SK-N-SH (cell line): ENCODE measurements at regions not wholly inside any gene's neighbourhood (a gene's known extent, or its start where the extent isn't known, plus 50 kb on each side); places are given as distances from the start of the nearest gene placed in this dataset.

Experiments
- CTCF ChIA-PET: fragments of 300-600, 350-600 bp; formaldehyde crosslinking; extraction: SDS; loops from one replicate; lab custom pipeline; 2021; lab: Yijun Ruan, JAX
- POLR2A ChIA-PET: fragments of 350-600 bp; sonication (Branson Sonifier 250); formaldehyde crosslinking; extraction: SDS; loops from one replicate; lab custom pipeline; 2020; ENCODE audit warnings: antibody characterized with exemption, inconsistent platforms; lab: Yijun Ruan, JAX
- DNase-seq: peaks from one replicate; pipeline ENCODE4 v3.0.0; 2012
- H2AFZ ChIP-seq: fragments of 200-600 bp; sonication (generic); 2 replicates; pipeline ENCODE4 v1.8.1; 2016; ENCODE audit warnings: antibody characterized with exemption, mild to moderate bottlenecking, low read depth
- H3F3A ChIP-seq: fragments of 200-600 bp; sonication (generic); replicated peaks from 2 replicates; pipeline ENCODE3; 2016; ENCODE audit warnings: antibody characterized with exemption, mild to moderate bottlenecking; ENCODE audit not compliant: insufficient read depth
- H3K27ac ChIP-seq, 2 experiments: fragments of 200-500 bp in 1 of 2; fragments of 200-600 bp in 1 of 2; sonication (Bioruptor generic) in 1 of 2; sonication (generic), shearing (Covaris generic) in 1 of 2; 2 replicates each; pipeline versions ENCODE4 v1.5.1 to v1.6.1; 2014 to 2016; ENCODE audit warnings: low read depth in 2 of 2, inconsistent platforms in 1 of 2, low read length in 1 of 2, mild to moderate bottlenecking in 1 of 2, mixed read lengths in 1 of 2
- H3K27me3 ChIP-seq: fragments of 200-600 bp; sonication (generic), shearing (Covaris generic); 2 replicates; pipeline ENCODE4 v1.6.1; 2016; ENCODE audit warnings: mixed run types; ENCODE audit not compliant: insufficient read depth
- H3K36me3 ChIP-seq, 2 experiments: fragments of 200-500 bp in 1 of 2; fragments of 200-600 bp in 1 of 2; sonication (Bioruptor generic) in 1 of 2; sonication (generic) in 1 of 2; replicated peaks in 1 of 2; 2 replicates each; pipeline versions ENCODE3 to v1.5.1; 2014 to 2016; ENCODE audit warnings: low read length in 1 of 2, mild to moderate bottlenecking in 1 of 2; ENCODE audit not compliant: insufficient read depth in 2 of 2, control insufficient read depth in 1 of 2
- H3K4me1 ChIP-seq, 2 experiments: fragments of 200-500 bp in 1 of 2; fragments of 200-600 bp in 1 of 2; sonication (Bioruptor generic) in 1 of 2; sonication (generic), shearing (Covaris generic) in 1 of 2; 2 replicates each; pipeline versions ENCODE4 v1.5.1 to v1.6.1; 2014 to 2016; ENCODE audit warnings: low read depth in 1 of 2, low read length in 1 of 2, mixed run types in 1 of 2; ENCODE audit not compliant: insufficient read depth in 2 of 2, control insufficient read depth in 1 of 2
- H3K4me2 ChIP-seq: fragments of 200-600 bp; sonication (generic), shearing (Covaris generic); 2 replicates; pipeline ENCODE4 v1.6.1; 2017; ENCODE audit warnings: mixed run types
- H3K4me3 ChIP-seq, 2 experiments: fragments of 200-500 bp in 1 of 2; fragments of 200-600 bp in 1 of 2; sonication (Bioruptor generic) in 1 of 2; sonication (generic), shearing (Covaris generic) in 1 of 2; 2 replicates each; pipeline versions ENCODE4 v1.5.1 to v1.8.1; 2014 to 2016; ENCODE audit warnings: low read depth in 2 of 2, inconsistent platforms in 1 of 2, low read length in 1 of 2, mild to moderate bottlenecking in 1 of 2, mixed read lengths in 1 of 2, moderate library complexity in 1 of 2
- H3K79me2 ChIP-seq: fragments of 200-600 bp; sonication (generic); 2 replicates; pipeline ENCODE4 v1.8.1; 2017; ENCODE audit warnings: mild to moderate bottlenecking; ENCODE audit not compliant: insufficient read depth
- H3K9ac ChIP-seq: fragments of 200-600 bp; sonication (generic); 2 replicates; pipeline ENCODE4 v1.6.1; 2017; ENCODE audit warnings: mixed run types
- H3K9me2 ChIP-seq: fragments of 200-600 bp; sonication (generic); 2 replicates; pipeline ENCODE4 v1.6.1; 2017; ENCODE audit warnings: mixed run types
- H3K9me3 ChIP-seq: fragments of 200-600 bp; sonication (generic); 2 replicates; pipeline ENCODE4 v1.6.1; 2017; ENCODE audit warnings: mixed run types, mild to moderate bottlenecking, moderate library complexity
- H4K20me1 ChIP-seq: fragments of 200-600 bp; sonication (generic); 2 replicates; pipeline ENCODE4 v1.6.1; 2017; ENCODE audit warnings: mild to moderate bottlenecking, mixed run types; ENCODE audit not compliant: insufficient read depth
- CHD2 ChIP-seq: fragments of 150-350 bp; IDR thresholded peaks from 2 replicates; pipeline ENCODE4 v1.6.1; 2018; ENCODE audit warnings: low read length; ENCODE audit not compliant: partially characterized antibody
- EP300 ChIP-seq, 2 experiments: IDR thresholded peaks; 2 replicates each; pipeline versions ENCODE4 v1.4.0 to v1.6.1; 2012; ENCODE audit warnings: borderline replicate concordance in 1 of 2, low read depth in 1 of 2, low read length in 1 of 2
- EZH2phosphoT487 ChIP-seq: fragments of 200-600 bp; sonication (generic); IDR thresholded peaks from 2 replicates; pipeline ENCODE4 v1.6.1; 2017; ENCODE audit warnings: low read depth, mixed run types, mild to moderate bottlenecking, antibody characterized with exemption, moderate library complexity, borderline replicate concordance
- FOXM1 ChIP-seq: IDR thresholded peaks from 2 replicates; pipeline ENCODE4 v1.4.0; 2012; ENCODE audit warnings: low read depth, mild to moderate bottlenecking
- GABPA ChIP-seq: IDR thresholded peaks from 2 replicates; pipeline ENCODE4 v1.4.0; 2012; ENCODE audit warnings: low read depth, mild to moderate bottlenecking
- JUND ChIP-seq: IDR thresholded peaks from 2 replicates; pipeline ENCODE4 v1.4.0; 2012
- MXI1 ChIP-seq: IDR thresholded peaks from 2 replicates; pipeline ENCODE4 v1.6.1; 2012; ENCODE audit warnings: mild to moderate bottlenecking, low read depth, low read length, improper control_type of control experiment
- NFIC ChIP-seq: IDR thresholded peaks from 2 replicates; pipeline ENCODE4 v1.4.0; 2012; ENCODE audit warnings: borderline replicate concordance
- POLR2AphosphoS5 ChIP-seq: IDR thresholded peaks from 2 replicates; pipeline ENCODE4 v1.6.1; 2012; ENCODE audit warnings: low read depth, low read length
- RAD21 ChIP-seq: IDR thresholded peaks from 2 replicates; pipeline ENCODE4 v1.6.1; 2012; ENCODE audit warnings: mild to moderate bottlenecking, low read length
- RCOR1 ChIP-seq: fragments of 150-350 bp; IDR thresholded peaks from 2 replicates; pipeline ENCODE4 v1.6.1; 2017; ENCODE audit warnings: antibody characterized with exemption, low read length
- REST ChIP-seq: IDR thresholded peaks from 2 replicates; pipeline ENCODE4 v1.6.1; 2012; ENCODE audit warnings: mild to moderate bottlenecking, low read depth, low read length, moderate library complexity
- RFX5 ChIP-seq: IDR thresholded peaks from 2 replicates; pipeline ENCODE4 v1.6.1; 2012; ENCODE audit warnings: mild to moderate bottlenecking, improper control_type of control experiment, low read length
- RXRA ChIP-seq: IDR thresholded peaks from 2 replicates; pipeline ENCODE4 v1.4.0; 2012; ENCODE audit warnings: low read depth, mild to moderate bottlenecking, borderline replicate concordance
- TCF12 ChIP-seq: IDR thresholded peaks from 2 replicates; pipeline ENCODE4 v1.4.0; 2012
- USF1 ChIP-seq: IDR thresholded peaks from 2 replicates; pipeline ENCODE4 v1.4.0; 2012; ENCODE audit warnings: low read depth, borderline replicate concordance
- YY1 ChIP-seq: IDR thresholded peaks from 2 replicates; pipeline ENCODE4 v1.4.0; 2012; ENCODE audit warnings: low read depth, mild to moderate bottlenecking
- WGBS: methylation state at CpG from one replicate; pipeline ENCODE4 v1.1.6; 2017; ENCODE audit warnings: low lambda C conversion rate; 5-methylcytosine and 5-hydroxymethylcytosine counted together
- TF ChIP-seq, protein P1 (sequence below): IDR thresholded peaks from 2 replicates; pipeline ENCODE4; 2012
- TF ChIP-seq, protein P2 (sequence below): fragments of 200-600 bp; sonication (generic); IDR thresholded peaks from 2 replicates; pipeline ENCODE4 v1.6.1; 2017; ENCODE audit warnings: antibody characterized with exemption, mild to moderate bottlenecking, moderate library complexity

GRCh38 chrX:828411-828959 is 197.9 kb downstream of the SHOX start (continued):
- no peak for TF ChIP-seq RCOR1

- Histone ChIP-seq H3K4me2 (no peak overlapping the region; the same call in 1 of the 2 replicates), H3K27me3 (no peaks in the 10 kb centered on the region), H3K9me2 (no peaks in the 10 kb centered on the region), H3F3A (no peaks in the 10 kb centered on the region), H3K79me2 (no peaks in the 10 kb centered on the region), H3K9ac (no peak overlapping the region), H3K9me3 (no peaks in the 10 kb centered on the region), H4K20me1 (no peaks in the 10 kb centered on the region), H3K4me1 (no peaks in the 10 kb centered on the region), H3K27ac (no peak overlapping the region), H2AFZ (no peak overlapping the region), H3K4me3 (no peak overlapping the region), H3K36me3 (no peaks in the 10 kb centered on the region)
- WGBS, result 44% methylated on average over 9 of the region's 9 CpGs
- ChIA-PET POLR2A (no interaction called here), CTCF (no interaction called here)
- no peak for DNase-seq
- TF ChIP-seq CHD2, result no peak
- TF ChIP-seq YY1, result no peak
- TF ChIP-seq TCF12, result no peak
- no peak for TF ChIP-seq MXI1
- no peak for TF ChIP-seq EP300 (IDR thresholded peaks at IDR 0.05; ENCODE audit: borderline replicate concordance in 1 of 2, low read depth in 1 of 2, low read length in 1 of 2)
- no peak for TF ChIP-seq JUND
- no peak for TF ChIP-seq EZH2phosphoT487
- TF ChIP-seq, protein P1, sequence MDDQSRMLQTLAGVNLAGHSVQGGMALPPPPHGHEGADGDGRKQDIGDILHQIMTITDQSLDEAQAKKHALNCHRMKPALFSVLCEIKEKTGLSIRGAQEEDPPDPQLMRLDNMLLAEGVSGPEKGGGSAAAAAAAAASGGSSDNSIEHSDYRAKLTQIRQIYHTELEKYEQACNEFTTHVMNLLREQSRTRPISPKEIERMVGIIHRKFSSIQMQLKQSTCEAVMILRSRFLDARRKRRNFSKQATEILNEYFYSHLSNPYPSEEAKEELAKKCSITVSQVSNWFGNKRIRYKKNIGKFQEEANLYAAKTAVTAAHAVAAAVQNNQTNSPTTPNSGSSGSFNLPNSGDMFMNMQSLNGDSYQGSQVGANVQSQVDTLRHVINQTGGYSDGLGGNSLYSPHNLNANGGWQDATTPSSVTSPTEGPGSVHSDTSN, result no peak
- TF ChIP-seq RAD21, result no peak
- no peak for TF ChIP-seq GABPA
- TF ChIP-seq POLR2AphosphoS5, result no peak
- TF ChIP-seq USF1, result no peak
Measured at GRCh38 chrX:826448-826847, 195.9 kb downstream of the SHOX start.

DNA sequence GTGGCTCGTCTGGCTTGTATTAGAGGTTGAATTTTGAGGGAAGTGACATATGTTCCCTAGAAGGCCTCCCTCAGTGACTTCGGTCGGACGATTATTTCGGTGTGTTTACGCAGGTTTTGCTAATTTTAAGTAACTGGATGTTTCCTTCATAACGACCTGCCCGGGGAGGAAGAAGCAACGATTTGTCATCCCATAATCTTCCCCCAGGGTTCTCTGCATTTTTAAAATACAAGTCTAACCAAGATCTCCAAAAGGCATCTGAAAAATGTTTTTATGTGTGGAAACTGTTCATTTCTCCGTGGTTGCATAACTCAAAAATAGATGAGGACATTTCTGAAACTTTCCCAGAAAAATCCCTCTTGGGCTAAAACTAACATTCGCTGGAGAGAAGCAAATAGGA is 195.4 kb downstream of the SHOX start:
- H3K4me1 ChIP-seq, result no peaks in the 10 kb centered on the region
- ChIA-PET POLR2A (no interaction called here), CTCF (no interaction called here)
- no peaks in the 10 kb centered on the region for H3K9me2 ChIP-seq
- H3K36me3 ChIP-seq, result no peaks in the 10 kb centered on the region
- H3K27ac ChIP-seq, result no peak overlapping the region
- no peaks in the 10 kb centered on the region for H3F3A ChIP-seq
- H3K4me3 ChIP-seq, result no peak overlapping the region
- no peaks in the 10 kb centered on the region for H3K79me2 ChIP-seq
- no peak overlapping the region for H2AFZ ChIP-seq
- H4K20me1 ChIP-seq, result no peaks in the 10 kb centered on the region
- no peaks in the 10 kb centered on the region for H3K9me3 ChIP-seq
- H3K4me2 ChIP-seq, result no peak overlapping the region; the same call in 1 of the 2 replicates
- no peak overlapping the region for H3K9ac ChIP-seq
- DNase-seq, result no peak
- WGBS, result 11% methylated on average over 11 of the region's 11 CpGs
- H3K27me3 ChIP-seq, result no peaks in the 10 kb centered on the region
- no peak for TF ChIP-seq RFX5
- TF ChIP-seq NFIC, result no peak
- TF ChIP-seq POLR2AphosphoS5, result no peak
- TF ChIP-seq, protein P2, sequence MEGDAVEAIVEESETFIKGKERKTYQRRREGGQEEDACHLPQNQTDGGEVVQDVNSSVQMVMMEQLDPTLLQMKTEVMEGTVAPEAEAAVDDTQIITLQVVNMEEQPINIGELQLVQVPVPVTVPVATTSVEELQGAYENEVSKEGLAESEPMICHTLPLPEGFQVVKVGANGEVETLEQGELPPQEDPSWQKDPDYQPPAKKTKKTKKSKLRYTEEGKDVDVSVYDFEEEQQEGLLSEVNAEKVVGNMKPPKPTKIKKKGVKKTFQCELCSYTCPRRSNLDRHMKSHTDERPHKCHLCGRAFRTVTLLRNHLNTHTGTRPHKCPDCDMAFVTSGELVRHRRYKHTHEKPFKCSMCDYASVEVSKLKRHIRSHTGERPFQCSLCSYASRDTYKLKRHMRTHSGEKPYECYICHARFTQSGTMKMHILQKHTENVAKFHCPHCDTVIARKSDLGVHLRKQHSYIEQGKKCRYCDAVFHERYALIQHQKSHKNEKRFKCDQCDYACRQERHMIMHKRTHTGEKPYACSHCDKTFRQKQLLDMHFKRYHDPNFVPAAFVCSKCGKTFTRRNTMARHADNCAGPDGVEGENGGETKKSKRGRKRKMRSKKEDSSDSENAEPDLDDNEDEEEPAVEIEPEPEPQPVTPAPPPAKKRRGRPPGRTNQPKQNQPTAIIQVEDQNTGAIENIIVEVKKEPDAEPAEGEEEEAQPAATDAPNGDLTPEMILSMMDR, result no peak
- no peak for TF ChIP-seq FOXM1
- no peak for TF ChIP-seq RXRA
- no peak for TF ChIP-seq USF1
- TF ChIP-seq REST, result no peak
